Spinal cord (tissue), 9 donors: ENCODE measurements at regions not wholly inside any gene's neighbourhood (a gene's known extent, or its start where the extent isn't known, plus 50 kb on each side); places are given as distances from the start of the nearest gene placed in this dataset.

Source experiments
- DNase-seq, 6 donors: peaks; one replicate each; pipeline versions ENCODE4 v3.0.0 to v3.0.0-alpha.2; 2013 to 2015; ENCODE audit warnings: low spot score in 6 of 6, low read depth in 4 of 6
- H3K27ac ChIP-seq: one replicate; pipeline ENCODE4 v1.5.1; 2013; ENCODE audit warnings: low read depth, low read length, control low read depth
- H3K27me3 ChIP-seq: one replicate; pipeline ENCODE4 v1.6.1; 2013; ENCODE audit warnings: low read length; ENCODE audit not compliant: control insufficient read depth, insufficient read depth
- H3K36me3 ChIP-seq: one replicate; pipeline ENCODE4 v1.6.1; 2013; ENCODE audit warnings: low read length; ENCODE audit not compliant: control insufficient read depth, insufficient read depth
- H3K4me1 ChIP-seq: one replicate; pipeline ENCODE4 v1.6.1; 2013; ENCODE audit warnings: low read length; ENCODE audit not compliant: control insufficient read depth, insufficient read depth
- H3K4me3 ChIP-seq: one replicate; pipeline ENCODE4 v1.5.1; 2013; ENCODE audit warnings: low read depth, low read length, control low read depth
- H3K9me3 ChIP-seq: one replicate; pipeline ENCODE4 v1.6.1; 2013; ENCODE audit warnings: low read length; ENCODE audit not compliant: control insufficient read depth, insufficient read depth
- WGBS: methylation state at CpG from one replicate; pipeline ENCODE4 v1.1.5; 2013; ENCODE audit warnings: missing lambda C conversion rate; ENCODE audit not compliant: insufficient coverage; 5-methylcytosine and 5-hydroxymethylcytosine counted together
- donor health status: healthy.

GRCh38 chr12:105899589-105899988, 239.2 kb downstream of the NUAK1 start:
- no CpG with 5 or more reads among the region's 5 CpGs for WGBS
- Histone ChIP-seq H3K9me3 (no peaks in the 10 kb centered on the region), H3K4me1 (no peaks in the 10 kb centered on the region), H3K4me3 (no peak overlapping the region), H3K36me3 (no peaks in the 10 kb centered on the region), H3K27me3 (no peaks in the 10 kb centered on the region), H3K27ac (no peak overlapping the region)
- no peak for DNase-seq

DNA sequence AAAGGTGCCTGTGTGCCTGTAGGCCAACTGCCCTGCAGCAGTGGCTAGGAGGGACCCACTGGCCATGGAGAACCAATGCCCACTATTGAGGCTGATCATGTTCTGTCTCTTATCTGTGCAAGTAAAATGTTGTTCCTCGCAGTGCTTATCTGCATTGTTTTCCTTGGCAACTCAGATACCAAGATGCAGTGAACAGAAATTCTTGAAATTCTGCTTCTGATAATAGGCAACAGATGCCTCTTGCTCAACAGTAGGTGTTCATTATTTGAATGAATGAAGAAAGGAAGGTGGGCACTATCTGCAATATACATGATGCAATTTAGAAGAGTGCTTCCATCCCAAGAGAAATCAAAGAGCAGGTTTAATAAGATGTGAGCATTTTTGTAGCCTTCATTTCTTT, 232.2 kb downstream of the NUAK1 start:
- Histone ChIP-seq H3K27me3 (no peaks in the 10 kb centered on the region), H3K4me3 (no peak overlapping the region), H3K9me3 (no peaks in the 10 kb centered on the region), H3K27ac (no peak overlapping the region), H3K4me1 (no peaks in the 10 kb centered on the region), H3K36me3 (no peaks in the 10 kb centered on the region)
- DNase-seq: no peak
- WGBS: 40% methylated on average over 1 of the region's 1 CpG

- H3K4me3 ChIP-seq: no peak overlapping the region
- peaks cover 2% of the 10 kb centered on the region for H3K9me3 ChIP-seq
- no peak overlapping the region for H3K27ac ChIP-seq
- no peaks in the 10 kb centered on the region for H3K36me3 ChIP-seq
- peak in 1 of 6 donors; percentile 57 for DNase-seq
- no peaks in the 10 kb centered on the region for H3K27me3 ChIP-seq
- no peaks in the 10 kb centered on the region for H3K4me1 ChIP-seq
- no CpG with 5 or more reads among the region's 2 CpGs for WGBS
These were observed 230.8 kb downstream of the NUAK1 start for GRCh38 chr12:105907982-105908381.

DNA sequence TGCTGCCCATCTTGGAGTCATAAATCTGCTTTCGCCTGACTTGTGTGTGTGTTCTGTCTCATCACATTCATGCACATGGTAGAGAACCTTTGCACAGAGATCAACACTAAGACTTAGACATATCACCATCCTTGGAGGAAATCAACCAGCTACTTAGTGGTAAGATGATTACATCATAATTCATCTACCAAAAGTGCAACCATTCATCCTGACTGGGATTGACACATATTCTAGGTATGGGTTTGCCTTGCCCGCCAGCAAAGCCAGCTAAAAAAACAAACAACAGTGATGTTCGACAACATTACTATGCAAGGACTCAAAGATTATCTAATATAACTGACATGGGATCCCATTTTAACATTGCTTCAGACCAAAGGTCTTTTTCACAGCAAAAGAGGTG, 228.7 kb downstream of the NUAK1 start:
- peaks cover 2% of the 10 kb centered on the region for H3K9me3 ChIP-seq
- DNase-seq: no peak
- no peaks in the 10 kb centered on the region for H3K4me1 ChIP-seq
- 100% methylated on average over 1 of the region's 3 CpGs for WGBS
- no peak overlapping the region for H3K27ac ChIP-seq
- H3K27me3 ChIP-seq: no peaks in the 10 kb centered on the region
- H3K36me3 ChIP-seq: no peaks in the 10 kb centered on the region
- no peak overlapping the region for H3K4me3 ChIP-seq

GRCh38 chr12:105911966-105912365, 226.8 kb downstream of the NUAK1 start:
- Histone ChIP-seq H3K4me3 (no peak overlapping the region), H3K9me3 (peaks cover 2% of the 10 kb centered on the region), H3K36me3 (no peaks in the 10 kb centered on the region), H3K27ac (no peak overlapping the region), H3K4me1 (no peaks in the 10 kb centered on the region), H3K27me3 (no peaks in the 10 kb centered on the region)
- 90% methylated on average over 2 of the region's 4 CpGs for WGBS
- DNase-seq: no peak

GRCh38 chr12:105912882-105913678, 225.7 kb downstream of the NUAK1 start:
- 41% methylated on average over 3 of the region's 9 CpGs for WGBS
- Histone ChIP-seq H3K27ac (no peak overlapping the region), H3K27me3 (no peaks in the 10 kb centered on the region), H3K36me3 (no peaks in the 10 kb centered on the region), H3K4me3 (no peak overlapping the region), H3K4me1 (no peaks in the 10 kb centered on the region), H3K9me3 (peaks cover 2% of the 10 kb centered on the region)
- DNase-seq: peak in 1 of 6 donors; percentile 10

- Histone ChIP-seq H3K27ac (no peak overlapping the region), H3K9me3 (peaks cover 2% of the 10 kb centered on the region), H3K4me3 (no peak overlapping the region), H3K4me1 (peaks cover 5% of the 10 kb centered on the region), H3K27me3 (no peaks in the 10 kb centered on the region), H3K36me3 (no peaks in the 10 kb centered on the region)
- no CpG with 5 or more reads among the region's 3 CpGs for WGBS
- DNase-seq: no peak
These were observed 222.6 kb downstream of the NUAK1 start for GRCh38 chr12:105915997-105916759.

DNA sequence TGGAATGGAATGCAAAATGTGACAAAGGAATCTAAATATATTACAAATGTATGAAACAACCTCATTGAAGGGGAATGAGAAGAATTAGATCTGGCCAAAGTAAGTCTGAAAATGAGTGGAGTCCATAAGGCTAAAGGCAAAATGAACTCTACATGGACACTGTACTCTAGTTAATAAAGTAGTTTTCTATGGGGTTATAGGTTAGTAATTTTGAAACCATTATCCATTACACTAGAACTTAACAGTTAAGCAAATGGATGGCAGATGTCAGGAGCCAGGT, 222.1 kb downstream of the NUAK1 start:
- Histone ChIP-seq H3K9me3 (peaks cover 2% of the 10 kb centered on the region), H3K36me3 (no peaks in the 10 kb centered on the region), H3K4me3 (no peak overlapping the region), H3K4me1 (peaks cover 5% of the 10 kb centered on the region), H3K27me3 (no peaks in the 10 kb centered on the region), H3K27ac (no peak overlapping the region)
- no peak for DNase-seq

DNA sequence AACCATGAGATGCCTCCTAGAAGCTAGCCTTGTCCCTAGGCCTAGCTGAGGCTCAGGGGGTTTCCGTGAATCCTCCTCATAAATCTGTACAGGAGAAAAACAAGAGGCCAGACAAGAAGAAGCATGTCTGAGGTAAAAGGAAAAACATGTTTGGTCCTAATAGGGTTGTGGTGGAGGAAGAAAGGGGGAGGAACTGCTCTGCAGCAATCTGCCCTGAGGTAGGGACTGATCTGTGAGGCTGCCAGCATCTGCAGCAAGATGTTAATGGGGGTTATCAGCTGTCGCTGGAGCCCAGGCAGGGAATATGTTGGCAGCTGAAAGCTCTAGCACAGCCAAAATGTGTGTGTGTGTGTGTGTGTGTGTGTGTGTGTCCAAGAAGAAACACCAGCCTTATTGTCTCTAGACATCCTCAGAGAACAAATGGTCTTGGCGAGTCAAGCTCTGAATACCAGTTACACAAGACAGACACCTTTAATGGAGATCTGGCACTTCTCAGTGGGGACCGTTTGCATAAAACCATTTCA, 218.5 kb downstream of the NUAK1 start:
- H3K9me3 ChIP-seq: no peaks in the 10 kb centered on the region
- H3K27ac ChIP-seq: no peak overlapping the region
- H3K36me3 ChIP-seq: no peaks in the 10 kb centered on the region
- H3K27me3 ChIP-seq: no peaks in the 10 kb centered on the region
- H3K4me1 ChIP-seq: peaks cover 5% of the 10 kb centered on the region
- WGBS: 53% methylated on average over 4 of the region's 4 CpGs
- DNase-seq: peak in 3 of 6 donors; percentile 26 to 78 (median 77)
- H3K4me3 ChIP-seq: no peak overlapping the region

- Histone ChIP-seq H3K4me1 (peaks cover 5% of the 10 kb centered on the region), H3K4me3 (no peak overlapping the region), H3K36me3 (no peaks in the 10 kb centered on the region), H3K27ac (no peak overlapping the region), H3K27me3 (no peaks in the 10 kb centered on the region), H3K9me3 (no peaks in the 10 kb centered on the region)
- no CpG with 5 or more reads among the region's 1 CpG for WGBS
- DNase-seq: no peak
These were observed 217.7 kb downstream of the NUAK1 start for GRCh38 chr12:105921055-105921454.
